ENCODE measurements at regions not wholly inside any gene's neighbourhood (a gene's known extent, or its start where the extent isn't known, plus 50 kb on each side); places are given as distances from the start of the nearest gene placed in this dataset.
A peak's percentile ranks its signal among the peaks of the same experiment; 100 is the strongest.

- no TSS peak for BruUV-seq (replicated peaks)
- Histone ChIP-seq H3K27ac (ENCODE audit: low read length) (peak overlapping the region; percentile 21; the same call in 1 of the 2 replicates), H3K4me1 (ENCODE audit: control insufficient read depth, insufficient read depth, low read length) (no peaks in the 10 kb centered on the region), H3K36me3 (ENCODE audit: control insufficient read depth, insufficient read depth, low read length) (no peaks in the 10 kb centered on the region), H3K4me3 (ENCODE audit: low read depth in 2 of 2, low read length in 2 of 2) (no peak overlapping the region), H3K27me3 (ENCODE audit: control insufficient read depth, insufficient read depth, low read length) (no peaks in the 10 kb centered on the region), H3K9me3 (ENCODE audit: control insufficient read depth, insufficient read depth, low read depth, low read length) (no peaks in the 10 kb centered on the region)
- in situ Hi-C loops (cut with HindIII; ENCODE audit: low pct_unique_long_range_greater_than_20kb, low sequenced_read_pairs), result no loop called here
- ChIA-PET POLR2A (no interaction called here), CTCF (no interaction called here)
- TF ChIP-seq, protein P1, sequence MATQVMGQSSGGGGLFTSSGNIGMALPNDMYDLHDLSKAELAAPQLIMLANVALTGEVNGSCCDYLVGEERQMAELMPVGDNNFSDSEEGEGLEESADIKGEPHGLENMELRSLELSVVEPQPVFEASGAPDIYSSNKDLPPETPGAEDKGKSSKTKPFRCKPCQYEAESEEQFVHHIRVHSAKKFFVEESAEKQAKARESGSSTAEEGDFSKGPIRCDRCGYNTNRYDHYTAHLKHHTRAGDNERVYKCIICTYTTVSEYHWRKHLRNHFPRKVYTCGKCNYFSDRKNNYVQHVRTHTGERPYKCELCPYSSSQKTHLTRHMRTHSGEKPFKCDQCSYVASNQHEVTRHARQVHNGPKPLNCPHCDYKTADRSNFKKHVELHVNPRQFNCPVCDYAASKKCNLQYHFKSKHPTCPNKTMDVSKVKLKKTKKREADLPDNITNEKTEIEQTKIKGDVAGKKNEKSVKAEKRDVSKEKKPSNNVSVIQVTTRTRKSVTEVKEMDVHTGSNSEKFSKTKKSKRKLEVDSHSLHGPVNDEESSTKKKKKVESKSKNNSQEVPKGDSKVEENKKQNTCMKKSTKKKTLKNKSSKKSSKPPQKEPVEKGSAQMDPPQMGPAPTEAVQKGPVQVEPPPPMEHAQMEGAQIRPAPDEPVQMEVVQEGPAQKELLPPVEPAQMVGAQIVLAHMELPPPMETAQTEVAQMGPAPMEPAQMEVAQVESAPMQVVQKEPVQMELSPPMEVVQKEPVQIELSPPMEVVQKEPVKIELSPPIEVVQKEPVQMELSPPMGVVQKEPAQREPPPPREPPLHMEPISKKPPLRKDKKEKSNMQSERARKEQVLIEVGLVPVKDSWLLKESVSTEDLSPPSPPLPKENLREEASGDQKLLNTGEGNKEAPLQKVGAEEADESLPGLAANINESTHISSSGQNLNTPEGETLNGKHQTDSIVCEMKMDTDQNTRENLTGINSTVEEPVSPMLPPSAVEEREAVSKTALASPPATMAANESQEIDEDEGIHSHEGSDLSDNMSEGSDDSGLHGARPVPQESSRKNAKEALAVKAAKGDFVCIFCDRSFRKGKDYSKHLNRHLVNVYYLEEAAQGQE (IDR thresholded peaks at IDR 0.05; ENCODE audit: insufficient read depth in 1 of 2, low read depth in 2 of 2, low read length in 1 of 2), result no peak
- TF ChIP-seq POLR2AphosphoS5 (IDR thresholded peaks at IDR 0.05; ENCODE audit: low read depth, low read length), result no peak
- no peak for TF ChIP-seq CTCF (IDR thresholded peaks at IDR 0.05)
- no peak for TF ChIP-seq SIN3A (IDR thresholded peaks at IDR 0.05; ENCODE audit: borderline replicate concordance, insufficient read depth, low read depth, low read length)
- no peak for TF ChIP-seq TCF7L2 (IDR thresholded peaks at IDR 0.05; ENCODE audit: low read depth, low read length)
- DNase-seq (ENCODE audit: low read depth, low spot score) (no peak), ATAC-seq (no peak)
- intact Hi-C loops (cut with micrococcal nuclease; ENCODE audit: unreplicated experiment), result no loop called here
Observed at GRCh38 chr5:125032286-125032685, 285.8 kb upstream of the ZNF608 start.

- ChIA-PET CTCF (no interaction called here), POLR2A (no interaction called here)
Observed at GRCh38 chr5:125033602-125034001, 287.2 kb upstream of the ZNF608 start.

More at GRCh38 chr5:125033602-125034001, 287.2 kb upstream of the ZNF608 start:
- no peak for ATAC-seq
- TF ChIP-seq TCF7L2 (IDR thresholded peaks at IDR 0.05; ENCODE audit: low read depth, low read length), result no peak
- TF ChIP-seq SIN3A (IDR thresholded peaks at IDR 0.05; ENCODE audit: borderline replicate concordance, insufficient read depth, low read depth, low read length), result no peak
- TF ChIP-seq POLR2AphosphoS5 (IDR thresholded peaks at IDR 0.05; ENCODE audit: low read depth, low read length), result no peak
- TF ChIP-seq, protein P1 (IDR thresholded peaks at IDR 0.05; ENCODE audit: insufficient read depth in 1 of 2, low read depth in 2 of 2, low read length in 1 of 2), result no peak
- in situ Hi-C loops (cut with HindIII; ENCODE audit: low pct_unique_long_range_greater_than_20kb, low sequenced_read_pairs) (no loop called here), intact Hi-C loops (cut with micrococcal nuclease; ENCODE audit: unreplicated experiment) (no loop called here)
- Histone ChIP-seq H3K4me1 (ENCODE audit: control insufficient read depth, insufficient read depth, low read length) (no peaks in the 10 kb centered on the region), H3K27ac (ENCODE audit: low read length) (no peak overlapping the region), H3K27me3 (ENCODE audit: control insufficient read depth, insufficient read depth, low read length) (no peaks in the 10 kb centered on the region), H3K9me3 (ENCODE audit: control insufficient read depth, insufficient read depth, low read depth, low read length) (no peaks in the 10 kb centered on the region), H3K4me3 (ENCODE audit: low read depth in 2 of 2, low read length in 2 of 2) (no peak overlapping the region), H3K36me3 (ENCODE audit: control insufficient read depth, insufficient read depth, low read length) (no peaks in the 10 kb centered on the region)
- BruUV-seq (replicated peaks), result no TSS peak
- DNase-seq (ENCODE audit: low read depth, low spot score), result no peak
